ENCODE measurements at regions not wholly inside any gene's neighbourhood (a gene's known extent, or its start where the extent isn't known, plus 50 kb on each side); places are given as distances from the start of the nearest gene placed in this dataset.

DNA sequence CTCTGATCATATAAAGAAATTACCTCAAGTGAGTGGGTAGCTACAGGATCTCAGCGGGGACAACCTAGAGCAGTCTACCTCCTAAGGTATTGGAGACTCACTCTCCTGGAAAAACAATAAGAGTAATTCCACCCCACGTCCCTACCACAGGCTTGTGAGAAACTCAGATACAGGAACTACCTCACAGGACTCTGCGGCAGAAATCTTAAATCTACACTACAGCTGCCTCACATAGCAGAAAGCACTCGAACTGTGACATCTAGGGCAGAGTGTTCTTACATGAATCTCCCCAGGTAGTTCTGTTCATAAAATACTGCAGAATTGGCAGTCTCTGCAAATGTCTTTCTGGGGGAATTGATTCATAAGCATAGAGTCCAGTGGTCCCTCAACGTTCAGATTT is 382.9 kb upstream of the IL12A start:
- DNase-seq (ENCODE audit: low spot score) (no peak), ATAC-seq (no peak)
- intact Hi-C loops (cut with DNase I) = no loop called here

DNA sequence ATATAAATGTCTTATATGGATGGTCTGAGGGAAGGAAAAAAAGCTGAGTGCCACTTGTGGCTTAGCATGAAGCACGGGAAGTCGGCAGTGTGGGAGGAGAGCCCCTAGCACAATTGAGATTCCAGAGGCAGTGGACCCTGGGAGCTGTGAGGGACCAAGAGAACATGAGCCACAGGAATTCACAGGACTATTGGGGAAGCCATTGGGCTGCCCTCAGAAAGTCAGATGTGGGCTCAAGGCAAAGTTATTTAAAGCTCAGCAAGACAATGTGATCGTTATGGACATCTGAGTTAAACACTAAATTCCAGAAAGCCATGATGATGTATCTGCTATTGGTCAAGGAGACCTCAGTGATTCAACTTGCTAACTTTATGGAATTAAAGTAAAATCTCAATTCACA is 380.8 kb upstream of the IL12A start:
- DNase-seq (ENCODE audit: low spot score) = no peak
- no peak for ATAC-seq
- intact Hi-C loops (cut with DNase I) = no loop called here

DNA sequence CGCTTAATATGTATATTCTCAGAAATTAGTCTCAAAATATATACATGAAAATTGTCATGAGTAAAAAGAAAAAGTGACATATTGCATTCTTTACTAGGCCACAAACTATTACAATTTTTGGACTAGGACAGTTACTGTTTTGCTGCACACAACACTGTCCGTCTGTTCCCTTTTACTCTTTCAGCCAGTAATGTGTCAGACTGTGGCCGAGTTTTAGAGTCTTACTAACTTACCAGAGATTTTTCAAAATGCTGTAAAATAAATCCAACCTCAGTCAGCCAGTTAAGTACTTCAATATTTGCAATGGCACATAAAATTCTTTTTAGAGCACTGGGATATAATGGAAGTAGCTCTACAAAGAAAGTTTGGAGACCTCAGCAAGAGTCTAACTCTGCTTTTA is 380.3 kb upstream of the IL12A start:
- ATAC-seq = no peak
- DNase-seq (ENCODE audit: low spot score) = no peak
- intact Hi-C loops (cut with DNase I) = no loop called here

DNA sequence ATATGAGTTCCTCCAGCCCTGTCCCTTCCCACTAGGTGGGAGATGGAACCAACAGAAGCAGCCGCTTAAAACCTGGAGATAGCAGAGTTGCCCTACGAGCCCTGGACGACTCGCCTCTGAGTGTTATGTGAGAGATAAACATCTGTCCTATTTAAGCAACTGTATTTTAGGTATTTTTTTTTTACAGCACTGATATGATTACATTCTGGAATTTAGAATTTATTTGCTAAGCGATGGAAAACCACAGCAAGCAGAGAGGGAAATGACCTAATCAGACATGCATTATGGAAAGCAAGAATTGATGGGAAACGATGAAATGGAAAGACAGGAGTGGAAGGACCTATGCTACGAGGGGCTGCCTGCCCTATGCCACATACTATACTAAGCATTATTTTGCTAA is 379.0 kb upstream of the IL12A start:
- DNase-seq (ENCODE audit: low spot score) (no peak), ATAC-seq (no peak)
- intact Hi-C loops (cut with DNase I) = no loop called here

DNA sequence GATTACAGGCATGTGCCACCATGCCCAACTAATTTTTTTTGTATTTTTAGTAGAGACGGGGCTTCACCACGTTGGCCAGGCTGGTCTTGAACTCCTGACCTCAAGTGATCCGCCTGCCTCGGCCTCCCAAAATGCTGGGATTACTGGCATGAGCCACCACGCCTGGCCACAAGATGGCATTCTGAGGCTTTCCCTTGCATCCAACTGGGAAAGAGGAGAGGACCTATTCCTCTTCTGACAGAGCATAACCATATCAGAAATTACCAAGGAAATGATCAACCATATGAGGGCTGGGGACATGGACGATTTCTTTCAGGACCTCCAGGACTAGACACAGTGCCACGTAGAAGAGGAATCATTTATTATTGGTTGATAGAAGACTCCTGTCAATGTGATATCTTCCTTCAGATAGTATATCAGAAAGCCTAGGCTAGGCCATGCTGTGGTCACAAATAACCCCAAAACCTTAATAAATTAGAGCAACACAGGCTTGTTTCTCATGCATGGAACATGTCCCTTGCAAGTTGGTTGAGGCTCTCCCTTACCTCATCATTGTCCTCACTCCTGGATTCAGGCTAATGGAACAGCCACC is 372.3 kb upstream of the IL12A start:
- intact Hi-C loops (cut with DNase I) = no loop called here
- no peak for ATAC-seq
- DNase-seq (ENCODE audit: low spot score) = no peak

DNA sequence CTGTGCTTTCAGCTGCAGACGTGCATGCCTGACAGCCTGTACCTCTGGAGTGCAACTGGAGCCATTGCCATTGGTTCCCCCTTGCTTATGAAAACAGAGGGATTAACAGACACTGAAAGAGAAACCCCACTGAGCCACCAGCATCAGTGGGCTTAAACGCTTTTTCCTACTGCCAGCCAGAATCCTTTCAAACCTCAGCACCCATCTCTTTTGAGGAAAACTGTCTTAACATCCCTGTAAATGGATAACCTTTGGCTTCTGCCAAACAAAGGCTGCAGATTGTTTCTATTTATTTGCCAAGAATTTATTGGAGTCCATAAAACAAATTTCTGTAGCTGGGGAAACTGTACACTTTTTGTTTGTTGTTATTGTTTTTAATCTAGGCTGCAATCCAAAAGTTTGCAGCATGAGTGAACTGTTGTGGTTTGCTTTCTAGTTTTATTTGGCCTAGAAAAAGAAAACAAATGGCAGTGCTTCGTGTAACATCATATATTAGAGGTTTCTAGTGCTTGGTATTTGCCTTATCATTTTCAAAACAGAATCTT is 369.2 kb upstream of the IL12A start:
- intact Hi-C loops (cut with DNase I) = no loop called here
- DNase-seq (ENCODE audit: low spot score) (no peak), ATAC-seq (no peak)

DNA sequence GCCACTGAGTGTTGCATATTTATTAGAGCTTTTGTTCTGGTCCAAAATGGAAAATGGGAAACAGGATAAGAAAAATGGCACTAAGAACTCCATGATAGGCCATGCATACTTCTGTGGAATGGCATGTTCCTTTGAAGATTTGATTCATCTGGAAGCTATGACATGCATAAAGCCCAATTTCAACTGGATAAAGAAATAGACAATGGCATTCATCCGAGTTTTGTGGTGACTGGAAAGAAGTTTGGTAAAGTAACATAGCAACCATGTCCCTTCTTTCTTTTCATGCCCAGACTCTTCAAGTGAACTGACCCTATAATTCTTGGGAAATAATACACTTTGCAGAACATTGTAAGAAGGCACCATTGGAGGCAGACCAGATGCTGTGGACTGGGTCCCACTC is 368.4 kb upstream of the IL12A start:
- intact Hi-C loops (cut with DNase I) = no loop called here
- DNase-seq (ENCODE audit: low spot score) (no peak), ATAC-seq (no peak)

DNA sequence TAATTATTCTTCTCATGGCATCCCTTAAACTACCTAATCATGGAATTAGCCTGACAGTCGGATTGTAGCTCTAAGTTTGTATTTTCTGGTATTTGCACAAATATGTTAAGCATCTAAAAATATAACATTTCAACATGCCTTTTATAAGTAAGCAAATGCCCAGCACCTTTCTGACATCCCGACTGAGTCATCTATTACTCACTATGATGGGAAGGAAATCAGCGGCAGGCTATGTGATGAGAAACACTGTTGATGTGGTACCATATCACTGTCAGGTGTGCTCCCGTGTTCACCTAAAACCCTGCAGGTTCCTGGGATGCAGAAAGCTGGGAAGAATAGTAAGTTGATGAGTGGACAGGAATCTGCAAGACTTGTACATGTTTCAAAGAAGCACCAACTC is 367.8 kb upstream of the IL12A start:
- ATAC-seq (no peak), DNase-seq (ENCODE audit: low spot score) (no peak)
- intact Hi-C loops (cut with DNase I) = no loop called here

DNA sequence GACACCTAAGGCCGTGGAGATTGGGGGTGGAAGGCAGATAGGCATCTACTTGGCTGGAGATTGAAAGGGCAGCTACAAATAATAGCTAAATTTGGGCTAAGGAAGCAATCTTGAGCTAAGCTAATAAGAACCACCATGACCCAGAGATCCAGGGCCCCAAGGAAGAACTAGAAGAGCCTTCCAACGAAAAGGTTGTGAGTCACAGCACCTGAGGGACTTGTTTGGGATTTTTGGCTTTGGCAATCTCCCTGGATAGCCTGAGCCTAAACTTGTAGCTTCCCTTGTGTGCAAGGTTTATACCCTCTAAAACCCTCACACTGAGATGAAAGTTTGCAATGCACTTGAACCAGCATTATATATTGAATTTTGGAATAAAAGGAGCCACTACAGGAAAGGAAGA is 364.0 kb upstream of the IL12A start:
- ATAC-seq = no peak
- no peak for DNase-seq (ENCODE audit: low spot score)
- intact Hi-C loops (cut with DNase I) = no loop called here

DNA sequence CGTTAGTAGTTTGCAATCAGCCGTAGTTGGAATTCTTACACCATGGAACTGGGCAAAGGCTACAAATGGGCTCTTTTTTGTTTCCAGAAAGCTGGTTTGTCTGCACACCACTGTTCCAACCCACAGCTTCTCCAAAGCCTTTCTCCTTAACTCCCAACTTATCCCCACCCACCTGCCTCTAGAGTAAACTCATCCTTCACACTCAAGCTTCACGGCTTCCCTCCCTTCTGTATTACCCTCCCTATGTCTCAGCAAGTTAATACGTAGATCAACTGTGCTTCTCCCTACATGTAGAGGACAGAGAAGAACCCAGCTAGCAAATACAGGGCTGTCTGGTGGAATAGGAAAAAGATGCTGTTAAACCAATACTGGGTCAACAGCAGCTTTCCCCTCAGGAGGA is 363.0 kb upstream of the IL12A start:
- ATAC-seq (no peak), DNase-seq (ENCODE audit: low spot score) (no peak)
- intact Hi-C loops (cut with DNase I) = no loop called here

DNA sequence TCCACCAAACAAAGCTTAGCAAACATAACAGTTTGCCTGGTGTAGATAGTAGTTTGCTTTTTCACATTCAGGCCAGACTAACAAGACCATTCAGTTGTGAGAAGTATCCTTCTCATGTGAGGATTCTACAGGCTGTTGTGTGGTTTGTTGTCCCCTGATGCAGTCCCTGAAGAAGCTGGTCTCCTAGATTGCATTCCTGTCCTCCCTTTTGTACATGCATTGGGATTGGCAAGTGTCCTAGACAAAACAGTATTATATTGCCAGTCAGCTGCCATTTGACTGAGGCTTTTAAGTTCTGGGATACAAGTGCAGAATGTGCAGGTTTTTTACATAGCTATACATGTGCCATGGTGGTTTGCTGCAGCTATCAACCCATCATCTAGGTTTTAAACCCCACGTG is 362.0 kb upstream of the IL12A start:
- intact Hi-C loops (cut with DNase I) = no loop called here
- ATAC-seq (no peak), DNase-seq (ENCODE audit: low spot score) (no peak)

DNA sequence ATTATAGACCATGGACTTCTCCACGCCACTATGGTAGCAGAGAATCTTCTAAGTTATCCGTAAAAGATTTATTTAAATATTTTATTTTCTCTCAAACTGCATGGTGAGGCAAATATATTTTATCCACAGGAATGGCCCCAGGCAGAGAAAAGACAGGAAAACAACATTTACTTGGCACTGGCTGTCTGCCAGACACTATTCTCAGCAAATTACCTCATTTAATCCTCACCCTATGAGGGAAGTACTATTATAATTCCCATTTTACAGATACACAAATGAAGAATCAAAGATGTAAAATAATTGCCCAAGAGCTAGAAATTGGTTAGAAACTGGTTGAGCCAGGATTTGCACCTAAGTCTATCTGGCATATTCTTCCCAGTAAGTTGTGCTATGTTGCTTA is 361.4 kb upstream of the IL12A start:
- DNase-seq (ENCODE audit: low spot score) = no peak
- intact Hi-C loops (cut with DNase I) = no loop called here
- no peak for ATAC-seq

DNA sequence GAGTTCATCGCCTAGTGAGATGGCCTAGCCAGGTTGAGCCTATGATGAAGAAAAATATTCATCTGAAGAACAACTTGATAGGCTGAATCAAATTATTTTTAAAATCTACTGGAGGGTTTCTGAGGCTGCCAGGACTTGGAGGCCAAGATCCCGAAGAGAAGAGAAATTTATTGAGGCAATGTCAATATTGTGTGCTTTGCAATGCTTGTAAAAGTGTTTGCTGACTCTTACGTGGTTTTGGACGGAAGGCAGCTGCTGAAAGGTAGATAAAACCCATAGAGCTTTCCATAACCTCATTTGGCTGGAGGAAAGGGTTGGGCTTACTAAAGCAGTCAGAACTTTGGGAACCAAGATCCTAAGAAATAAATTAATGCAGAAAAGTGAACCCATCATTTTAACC is 361.0 kb upstream of the IL12A start:
- no peak for ATAC-seq
- no peak for DNase-seq (ENCODE audit: low spot score)
- intact Hi-C loops (cut with DNase I) = no loop called here

DNA sequence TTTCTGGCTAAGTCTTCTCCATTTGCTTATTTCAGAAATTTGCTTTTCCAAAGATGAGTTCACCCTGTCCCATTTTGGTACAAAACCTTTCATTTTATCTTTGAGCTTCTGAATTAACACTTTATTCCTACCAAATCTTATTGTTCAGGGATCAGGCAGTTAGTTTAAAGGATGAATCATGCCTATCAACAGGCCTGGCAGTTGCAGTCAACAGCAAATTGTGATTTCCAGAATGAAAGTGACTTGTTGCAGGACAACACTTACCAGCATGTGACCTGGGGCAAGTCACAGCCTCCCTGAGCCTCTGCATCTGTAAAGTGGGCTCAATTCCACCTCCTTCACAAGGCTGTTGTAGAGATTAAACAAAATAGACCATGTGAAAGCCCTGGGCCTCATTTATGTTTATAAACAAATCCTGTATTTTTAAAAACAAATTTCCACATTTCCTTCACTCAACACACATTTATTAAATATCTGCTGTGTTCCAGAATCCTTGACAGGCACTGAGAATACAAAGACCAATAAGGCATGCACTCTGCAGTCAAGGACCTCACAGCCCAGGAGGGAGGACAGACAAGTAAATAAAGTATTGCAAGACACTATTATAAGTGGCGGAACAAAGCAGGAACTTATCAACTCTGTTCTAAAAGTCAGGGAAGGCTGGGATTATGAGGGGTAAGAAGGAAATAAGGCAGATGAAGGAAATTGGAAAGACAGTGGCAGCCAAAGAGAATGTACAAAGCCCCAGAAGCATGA is 359.1 kb upstream of the IL12A start:
- intact Hi-C loops (cut with DNase I) = no loop called here
- ATAC-seq (no peak), DNase-seq (ENCODE audit: low spot score) (no peak)

DNA sequence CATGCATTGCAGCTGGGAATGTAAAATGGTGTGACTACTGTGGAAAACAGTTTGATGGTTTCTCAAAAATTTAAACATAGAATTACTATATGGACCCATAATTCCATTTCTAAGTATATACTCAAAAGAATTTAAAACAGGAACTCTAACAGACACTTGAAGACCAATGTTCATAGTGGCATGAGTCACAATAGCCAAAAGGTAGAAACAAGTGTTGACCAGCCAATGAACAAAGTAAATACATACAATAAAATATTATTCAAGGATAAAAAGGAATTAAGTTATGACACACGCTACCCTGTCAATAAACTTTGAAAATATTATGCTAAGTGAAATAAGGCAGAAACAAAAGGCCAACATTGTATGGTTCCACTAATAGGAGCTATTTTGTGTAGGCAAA is 357.4 kb upstream of the IL12A start:
- no peak for DNase-seq (ENCODE audit: low spot score)
- intact Hi-C loops (cut with DNase I) = no loop called here
- ATAC-seq = no peak

DNA sequence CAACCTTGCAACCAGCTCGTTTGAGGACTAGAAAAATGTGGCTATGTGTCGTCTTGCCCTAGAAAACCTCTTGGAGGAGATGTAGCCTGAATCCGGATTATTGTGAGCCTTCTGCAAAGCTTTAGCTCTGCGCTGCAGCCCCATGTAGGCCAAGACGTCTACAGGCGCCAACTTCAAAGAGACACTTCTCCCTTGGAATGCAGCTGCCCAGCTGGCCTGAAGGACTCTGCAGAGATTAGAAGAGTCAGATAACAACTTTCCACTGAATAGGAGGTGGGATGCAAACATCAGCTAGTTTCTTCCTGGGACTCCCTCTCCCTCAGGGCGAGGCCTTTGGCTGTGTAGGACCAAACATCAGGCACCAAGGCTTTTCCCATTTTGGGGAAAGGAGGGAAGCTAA is 356.5 kb upstream of the IL12A start:
- DNase-seq (ENCODE audit: low spot score) (no peak), ATAC-seq (no peak)
- intact Hi-C loops (cut with DNase I) = no loop called here

DNA sequence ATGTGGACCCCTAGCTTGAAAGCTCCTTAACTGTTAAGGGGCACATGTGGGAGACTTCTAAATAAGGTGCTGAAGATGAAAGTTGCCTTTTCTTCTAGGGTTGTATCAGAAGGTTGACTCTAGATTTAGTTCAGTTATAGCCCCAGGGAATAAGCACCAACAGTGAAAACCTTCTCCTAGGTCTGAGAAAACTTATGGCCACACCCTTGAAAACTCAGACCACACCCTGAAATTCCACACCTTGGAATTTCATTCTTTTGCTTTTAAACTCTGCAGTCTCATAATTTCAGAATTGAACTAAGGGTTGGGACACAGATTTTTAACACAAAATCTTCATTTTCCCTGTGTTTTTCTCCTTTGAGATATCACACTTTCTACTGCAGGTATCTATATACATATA is 355.8 kb upstream of the IL12A start:
- ATAC-seq (no peak), DNase-seq (ENCODE audit: low spot score) (no peak)
- intact Hi-C loops (cut with DNase I) = no loop called here

DNA sequence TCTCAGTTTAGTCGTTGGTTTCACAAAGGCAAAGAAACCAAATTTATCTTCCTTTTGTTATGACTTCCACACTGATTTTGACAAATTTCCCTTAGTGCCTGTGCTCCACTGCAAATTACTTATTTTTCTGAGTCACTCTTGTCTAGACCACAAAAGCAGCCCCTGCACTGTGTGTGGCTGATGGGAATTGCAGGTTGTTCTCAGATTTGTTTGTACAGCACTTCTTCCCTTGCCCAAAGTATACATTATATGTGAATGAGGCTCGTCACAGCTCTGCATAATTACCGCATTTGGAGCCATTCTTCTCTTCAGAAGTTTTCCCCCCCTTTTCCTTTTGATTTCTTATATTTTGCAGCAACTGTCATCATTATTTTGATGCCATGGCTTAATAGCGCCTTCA is 354.2 kb upstream of the IL12A start:
- ATAC-seq (no peak), DNase-seq (ENCODE audit: low spot score) (no peak)
- intact Hi-C loops (cut with DNase I) = no loop called here

DNA sequence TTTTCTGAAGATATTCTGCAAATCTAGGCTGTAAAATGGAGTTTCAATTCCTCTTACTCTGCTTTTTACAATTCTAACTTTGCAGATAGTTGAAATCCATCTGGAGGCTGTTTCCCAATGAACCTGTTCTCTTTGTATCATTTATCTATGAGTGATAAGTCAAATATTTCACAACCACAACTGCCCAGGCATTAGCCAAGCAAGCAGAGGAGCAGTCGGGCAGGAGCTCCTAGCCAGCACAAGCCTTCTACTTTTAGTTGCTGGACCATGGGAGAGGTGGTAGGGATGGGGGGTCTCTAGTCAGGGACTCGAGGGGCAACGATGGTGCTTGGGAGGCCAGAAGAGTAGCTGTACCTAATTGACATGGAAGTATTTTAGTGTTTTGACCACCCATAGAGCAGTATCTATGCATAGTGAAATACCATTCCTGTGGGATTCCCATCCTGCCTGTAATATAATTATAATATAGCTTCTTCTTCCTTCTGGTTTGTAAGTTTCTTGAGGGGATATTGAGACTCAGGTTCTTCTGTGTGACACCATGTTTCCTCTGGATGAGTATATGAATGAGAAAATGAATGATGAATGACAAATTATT is 353.5 kb upstream of the IL12A start:
- intact Hi-C loops (cut with DNase I) = no loop called here
- no peak for ATAC-seq
- no peak for DNase-seq (ENCODE audit: low spot score)

DNA sequence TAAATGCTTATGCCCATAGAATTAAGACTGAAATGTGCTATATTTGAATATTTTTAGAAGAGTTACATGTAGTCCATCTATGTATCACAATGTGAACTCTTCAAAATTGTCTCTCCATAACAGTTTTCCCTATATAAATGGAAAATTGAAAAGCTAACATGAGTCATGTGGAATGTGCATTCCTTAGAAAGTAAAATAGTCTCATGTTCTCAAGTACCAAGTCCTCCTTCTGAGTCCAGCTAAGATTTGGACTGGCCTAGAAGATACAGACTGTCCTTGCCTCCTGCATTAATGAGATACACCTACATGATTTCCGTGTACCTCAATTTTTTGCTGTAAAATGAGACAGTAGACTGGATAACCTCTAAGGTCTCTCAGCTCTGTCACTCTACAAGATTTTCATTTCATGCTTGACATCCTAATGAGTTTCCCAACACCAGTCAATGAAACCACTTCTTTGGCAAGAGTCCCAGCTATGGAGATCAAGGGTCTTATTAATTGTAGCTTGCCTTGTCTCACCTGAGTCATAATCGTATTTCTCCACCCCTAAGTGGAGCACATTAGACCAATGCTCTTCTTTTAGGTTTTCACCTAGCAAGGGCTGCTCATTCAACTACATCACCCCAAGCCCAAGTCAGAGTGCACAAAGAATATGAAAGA is 350.6 kb upstream of the IL12A start:
- ATAC-seq = no peak
- intact Hi-C loops (cut with DNase I) = no loop called here
- no peak for DNase-seq (ENCODE audit: low spot score)

Measured in sciatic nerve (tissue), 2 donors.